H1 (cell line): ENCODE measurements at regions not wholly inside any gene's neighbourhood (a gene's known extent, or its start where the extent isn't known, plus 50 kb on each side); places are given as distances from the start of the nearest gene placed in this dataset.

Experiments
- ATF2 ChIP-seq: IDR thresholded peaks from 2 replicates; pipeline ENCODE4 v1.6.1; 2012; ENCODE audit warnings: low read length, inconsistent platforms
- CEBPB ChIP-seq: IDR thresholded peaks from 2 replicates; pipeline ENCODE4 v1.6.1; 2012; ENCODE audit warnings: low read depth, low read length
- EGR1 ChIP-seq: IDR thresholded peaks from 2 replicates; pipeline ENCODE4 v1.6.1; 2011; ENCODE audit warnings: low read depth, low read length, borderline replicate concordance
- EP300 ChIP-seq, 2 experiments: IDR thresholded peaks; 1 replicate in 1 of 2; 2 replicates in 1 of 2; pipeline ENCODE4 v1.6.1; 2011 to 2012; ENCODE audit warnings: low read depth in 2 of 2, low read length in 2 of 2, mild to moderate bottlenecking in 2 of 2, borderline replicate concordance in 1 of 2, inconsistent platforms in 1 of 2, moderate library complexity in 1 of 2
- EZH2 ChIP-seq: fragments of 200-600 bp; sonication (generic); IDR thresholded peaks from 2 replicates; pipeline ENCODE4 v1.7.1; 2012; ENCODE audit warnings: low read depth, mild to moderate bottlenecking, moderate library complexity, low read length, inconsistent platforms; ENCODE audit not compliant: severe bottlenecking
- POLR2A ChIP-seq, 2 experiments: IDR thresholded peaks; 1 replicate in 1 of 2; 2 replicates in 1 of 2; pipeline ENCODE4 v1.6.1; 2011; ENCODE audit warnings: low read depth in 2 of 2, low read length in 2 of 2, mild to moderate bottlenecking in 2 of 2; ENCODE audit errors: control extremely low read depth in 1 of 2
- POLR2AphosphoS5 ChIP-seq: IDR thresholded peaks from 2 replicates; pipeline ENCODE4 v1.6.1; 2011; ENCODE audit warnings: low read depth, low read length
- SAP30 ChIP-seq: fragments of 300-600 bp; sonication (generic); IDR thresholded peaks from 2 replicates; pipeline ENCODE4 v1.7.1; 2012; ENCODE audit warnings: low read length, moderate library complexity, mild to moderate bottlenecking, inconsistent platforms; ENCODE audit not compliant: insufficient read depth, insufficient replicate concordance
- SIRT6 ChIP-seq: IDR thresholded peaks from one replicate; pipeline ENCODE4 v1.7.1; 2012; ENCODE audit warnings: low read length, inconsistent platforms
- SP4 ChIP-seq: IDR thresholded peaks from 2 replicates; pipeline ENCODE4 v1.6.1; 2012; ENCODE audit warnings: low read length, inconsistent platforms
- TCF12 ChIP-seq: IDR thresholded peaks from 2 replicates; pipeline ENCODE4 v1.6.1; 2011; ENCODE audit warnings: low read depth, mild to moderate bottlenecking, low read length
- TF ChIP-seq, protein P1 (sequence below), 3 experiments: IDR thresholded peaks; 1 replicate in 2 of 3; 2 replicates in 1 of 3; pipeline versions ENCODE4 v1.5.1 to v1.6.1; 2011; ENCODE audit warnings: low read length in 3 of 3, mild to moderate bottlenecking in 3 of 3, inconsistent platforms in 2 of 3, low read depth in 1 of 3, moderate library complexity in 1 of 3; ENCODE audit not compliant: insufficient read depth in 1 of 3; ENCODE audit errors: control extremely low read depth in 1 of 3
- TF ChIP-seq, protein P2 (sequence below): IDR thresholded peaks from 2 replicates; pipeline ENCODE4 v1.6.1; 2012; ENCODE audit warnings: inconsistent platforms

- TF ChIP-seq EGR1 (no peak), SIRT6 (no peak), SP4 (no peak), POLR2A (IDR thresholded peaks at IDR 0.05; ENCODE audit: control extremely low read depth in 1 of 2, low read depth in 2 of 2, low read length in 2 of 2) (no peak), SAP30 (no peak), EZH2 (no peak), CEBPB (no peak), EP300 (IDR thresholded peaks at IDR 0.05; ENCODE audit: borderline replicate concordance in 1 of 2, low read depth in 2 of 2, low read length in 2 of 2) (no peak), ATF2 (no peak), TCF12 (no peak), POLR2AphosphoS5 (no peak)
- TF ChIP-seq, protein P1, sequence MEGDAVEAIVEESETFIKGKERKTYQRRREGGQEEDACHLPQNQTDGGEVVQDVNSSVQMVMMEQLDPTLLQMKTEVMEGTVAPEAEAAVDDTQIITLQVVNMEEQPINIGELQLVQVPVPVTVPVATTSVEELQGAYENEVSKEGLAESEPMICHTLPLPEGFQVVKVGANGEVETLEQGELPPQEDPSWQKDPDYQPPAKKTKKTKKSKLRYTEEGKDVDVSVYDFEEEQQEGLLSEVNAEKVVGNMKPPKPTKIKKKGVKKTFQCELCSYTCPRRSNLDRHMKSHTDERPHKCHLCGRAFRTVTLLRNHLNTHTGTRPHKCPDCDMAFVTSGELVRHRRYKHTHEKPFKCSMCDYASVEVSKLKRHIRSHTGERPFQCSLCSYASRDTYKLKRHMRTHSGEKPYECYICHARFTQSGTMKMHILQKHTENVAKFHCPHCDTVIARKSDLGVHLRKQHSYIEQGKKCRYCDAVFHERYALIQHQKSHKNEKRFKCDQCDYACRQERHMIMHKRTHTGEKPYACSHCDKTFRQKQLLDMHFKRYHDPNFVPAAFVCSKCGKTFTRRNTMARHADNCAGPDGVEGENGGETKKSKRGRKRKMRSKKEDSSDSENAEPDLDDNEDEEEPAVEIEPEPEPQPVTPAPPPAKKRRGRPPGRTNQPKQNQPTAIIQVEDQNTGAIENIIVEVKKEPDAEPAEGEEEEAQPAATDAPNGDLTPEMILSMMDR (IDR thresholded peaks at IDR 0.05; ENCODE audit: control extremely low read depth in 1 of 3, insufficient read depth in 1 of 3, low read depth in 1 of 3, low read length in 3 of 3): no peak
- TF ChIP-seq, protein P2, sequence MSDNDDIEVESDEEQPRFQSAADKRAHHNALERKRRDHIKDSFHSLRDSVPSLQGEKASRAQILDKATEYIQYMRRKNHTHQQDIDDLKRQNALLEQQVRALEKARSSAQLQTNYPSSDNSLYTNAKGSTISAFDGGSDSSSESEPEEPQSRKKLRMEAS: no peak
Measured at GRCh38 chr7:148481971-148482626, 108.5 kb upstream of the C7orf33 start.
